GM18511 (cell line): ENCODE measurements at regions not wholly inside any gene's neighbourhood (a gene's known extent, or its start where the extent isn't known, plus 50 kb on each side); places are given as distances from the start of the nearest gene placed in this dataset.
"Not testable (repeated sequence)": the region's sequence is repeated elsewhere in the genome, so short reads cannot be mapped to it uniquely, and the experiment has no call there.

Source experiments
- ATAC-seq: cut with Tn5 transposase; IDR thresholded peaks from one replicate; pipeline ENCODE4 v1.9.1; 2021; ENCODE audit warnings: mild to moderate bottlenecking, moderate library complexity; ENCODE audit not compliant: unreplicated experiment

DNA sequence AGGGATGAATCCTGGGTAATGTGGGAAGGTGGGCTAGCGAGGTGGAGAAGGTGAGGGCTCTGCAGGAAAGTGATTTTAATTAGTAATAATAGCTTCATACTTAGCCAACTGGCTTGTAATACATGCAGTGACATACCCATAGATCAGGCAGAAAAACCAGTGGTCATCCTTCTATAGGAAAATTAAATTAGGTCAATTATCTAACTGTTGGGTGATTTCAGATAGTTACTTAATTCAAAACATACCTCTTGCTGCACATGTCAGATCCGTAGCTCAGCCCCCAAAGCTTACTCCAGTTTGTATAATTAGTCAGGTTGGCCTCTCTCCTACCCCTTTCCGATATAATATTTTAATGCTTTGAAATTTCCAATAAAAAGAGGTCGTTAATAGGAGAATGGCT is 137.0 kb downstream of the TMEM114 start:
- no peak for ATAC-seq

GRCh38 chr16:8452941-8453340 is 137.4 kb downstream of the TMEM114 start:
- no peak for ATAC-seq

DNA sequence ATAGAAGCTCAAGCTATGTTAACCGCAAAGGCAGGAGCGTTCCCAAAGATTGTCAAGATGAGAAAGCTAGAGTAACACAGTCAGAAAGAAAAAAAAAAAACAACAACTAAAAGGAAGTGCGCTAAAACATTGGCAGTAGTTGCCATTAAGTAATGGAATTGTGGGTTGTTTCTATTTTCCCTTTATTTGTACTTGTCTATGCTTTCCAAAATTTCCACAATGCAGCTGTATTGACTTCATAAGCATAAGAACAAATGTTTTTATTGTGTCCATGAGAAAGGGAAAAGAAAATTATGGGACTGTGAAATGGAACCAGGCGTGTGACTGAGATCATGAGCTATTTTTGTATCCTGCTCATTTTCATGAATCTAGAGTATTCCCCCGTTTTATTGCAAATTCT is 153.4 kb downstream of the TMEM114 start:
- no peak for ATAC-seq

DNA sequence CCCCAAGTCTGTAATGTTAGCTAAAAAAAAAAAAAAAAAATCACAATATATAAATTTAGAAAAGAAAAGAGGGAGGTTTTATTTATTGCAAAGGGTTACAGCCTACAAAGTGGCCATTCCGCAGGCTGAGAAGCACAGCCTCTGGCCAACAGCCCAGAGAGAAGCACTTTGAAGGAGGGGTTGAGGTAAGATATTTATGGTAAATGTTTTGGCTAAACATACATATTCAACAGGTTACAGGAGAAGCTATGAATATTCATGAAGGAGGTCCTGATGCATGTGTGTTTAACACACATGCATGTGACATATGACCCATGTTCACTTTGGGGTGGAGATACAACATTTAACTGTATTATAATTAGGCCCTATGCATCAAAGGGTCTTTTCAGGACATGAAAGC is 158.5 kb downstream of the TMEM114 start:
- no peak for ATAC-seq

DNA sequence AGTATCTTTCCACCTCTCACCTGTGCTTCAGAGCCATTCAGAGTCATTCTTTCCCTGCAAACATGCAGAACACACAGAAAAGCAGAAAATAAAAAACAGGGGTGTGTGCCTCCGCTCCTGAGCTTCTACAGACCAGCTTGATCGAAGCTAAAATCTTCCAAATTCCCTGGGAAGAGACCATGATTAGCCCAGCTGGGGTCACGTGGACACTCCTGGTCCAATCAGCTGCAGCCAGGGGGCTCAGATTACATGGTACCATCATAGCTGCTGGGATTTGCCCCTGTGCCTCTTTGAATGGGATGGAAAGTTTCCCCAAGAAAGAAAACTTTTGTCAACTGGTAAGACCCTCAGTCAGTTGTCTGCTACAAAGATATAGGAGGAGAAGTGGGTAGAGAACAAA is 159.9 kb downstream of the TMEM114 start:
- no peak for ATAC-seq

- ATAC-seq: no peak
Measured at GRCh38 chr16:8426569-8426968, 163.7 kb downstream of the TMEM114 start.

GRCh38 chr16:8417145-8417544 is 173.2 kb downstream of the TMEM114 start:
- ATAC-seq: no peak

- ATAC-seq: no peak
Measured at GRCh38 chr16:8408855-8409567, 181.3 kb downstream of the TMEM114 start.

DNA sequence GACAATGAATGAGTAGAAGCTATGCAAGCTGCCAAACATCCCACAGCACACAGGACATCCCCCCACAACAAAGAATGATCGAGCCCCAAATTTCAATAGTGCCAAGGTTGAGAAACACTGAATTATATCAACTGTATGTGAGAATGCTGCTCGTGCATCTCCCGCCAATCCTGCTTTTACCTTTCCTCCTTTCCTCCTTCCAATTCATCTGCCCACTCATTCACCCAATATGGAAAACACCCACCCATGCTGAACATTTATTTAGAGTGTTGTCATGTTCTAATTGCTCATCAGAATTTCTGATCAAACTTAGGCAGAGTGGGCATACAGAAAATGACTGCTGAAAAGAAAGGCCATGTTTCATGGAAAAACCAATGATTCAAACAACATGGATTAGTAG is 183.0 kb downstream of the TMEM114 start:
- no peak for ATAC-seq

- no peak for ATAC-seq
Measured at GRCh38 chr16:8403978-8404749, 186.1 kb downstream of the TMEM114 start.

DNA sequence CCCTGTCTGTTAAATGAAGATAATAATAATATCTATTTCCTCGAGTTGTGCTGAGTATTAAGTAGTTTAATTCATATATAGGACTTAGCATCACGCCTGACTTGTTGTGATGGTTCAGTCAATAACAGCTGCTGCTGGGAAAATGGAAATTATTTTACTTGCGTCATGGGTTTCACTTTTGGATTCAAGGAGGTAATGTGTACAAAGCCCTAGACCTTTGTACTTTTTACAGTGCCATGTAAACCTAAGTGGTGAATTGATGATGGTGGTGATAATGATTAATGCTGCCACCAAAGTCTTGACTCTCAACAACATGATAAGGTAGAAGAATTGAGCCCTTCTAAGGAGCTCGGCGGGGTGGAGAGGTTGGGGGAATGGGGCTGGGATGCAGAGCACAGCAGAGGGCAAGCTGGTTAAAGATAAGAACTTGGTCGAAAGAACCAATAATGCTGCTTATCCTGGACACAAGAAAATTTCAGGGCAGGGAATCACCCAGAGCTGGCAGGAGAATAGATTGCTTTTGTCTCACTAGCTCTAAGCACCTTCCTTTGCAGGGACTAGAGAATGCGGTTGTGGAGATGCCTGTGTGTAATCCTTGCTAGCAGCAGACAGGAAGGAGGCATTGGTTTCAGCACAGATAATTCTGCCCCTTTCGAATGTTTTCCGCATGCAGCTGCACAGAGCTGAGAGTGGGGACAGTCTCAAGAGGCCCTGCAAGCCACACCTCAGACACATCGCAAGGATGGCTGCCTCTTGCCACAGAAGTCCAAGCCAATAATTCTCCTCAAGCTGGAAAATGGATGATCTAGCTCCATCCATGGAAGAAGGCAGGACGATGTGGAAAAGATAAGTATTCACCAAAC is 187.1 kb downstream of the TMEM114 start:
- no peak for ATAC-seq

DNA sequence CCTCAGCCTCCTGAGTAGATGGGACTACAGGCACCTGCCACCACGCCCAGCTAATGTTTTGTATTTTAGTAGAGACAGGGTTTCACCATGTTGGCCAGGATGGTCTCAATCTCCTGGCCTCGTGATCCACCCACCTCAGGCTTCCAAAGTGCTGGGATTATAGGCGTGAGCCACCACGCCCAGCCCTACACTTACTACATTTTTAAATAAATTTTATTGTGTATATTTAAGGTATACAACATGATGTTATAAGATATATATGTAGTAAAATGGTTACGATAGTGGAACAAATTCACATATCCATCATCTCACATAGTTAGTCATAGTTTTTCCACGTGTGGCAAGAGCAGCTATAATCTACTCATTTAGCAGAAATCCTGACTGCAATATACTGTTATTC is 189.6 kb downstream of the TMEM114 start:
- not testable (repeated sequence) for ATAC-seq

- ATAC-seq: no peak
Measured at GRCh38 chr16:8398548-8398947, 191.8 kb downstream of the TMEM114 start.

DNA sequence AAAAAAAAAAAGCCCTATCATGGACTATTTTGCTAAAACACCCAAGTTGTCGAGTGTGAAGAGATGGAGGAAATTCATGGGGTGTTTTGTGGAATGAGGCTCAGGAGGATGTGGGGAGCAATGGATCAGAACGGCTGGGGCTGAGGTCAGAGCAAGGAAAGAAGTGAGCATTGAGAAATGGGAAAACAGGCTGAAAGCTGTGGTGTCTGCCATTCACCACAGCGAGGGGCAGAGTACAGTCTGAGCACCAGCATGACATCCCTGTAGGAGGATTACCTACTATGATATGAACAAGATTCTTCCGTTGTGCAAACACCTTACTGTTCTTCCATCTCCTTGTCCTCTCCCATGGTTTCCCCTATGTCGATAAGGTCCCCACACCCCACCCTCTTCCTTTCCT is 193.1 kb downstream of the TMEM114 start:
- no peak for ATAC-seq

DNA sequence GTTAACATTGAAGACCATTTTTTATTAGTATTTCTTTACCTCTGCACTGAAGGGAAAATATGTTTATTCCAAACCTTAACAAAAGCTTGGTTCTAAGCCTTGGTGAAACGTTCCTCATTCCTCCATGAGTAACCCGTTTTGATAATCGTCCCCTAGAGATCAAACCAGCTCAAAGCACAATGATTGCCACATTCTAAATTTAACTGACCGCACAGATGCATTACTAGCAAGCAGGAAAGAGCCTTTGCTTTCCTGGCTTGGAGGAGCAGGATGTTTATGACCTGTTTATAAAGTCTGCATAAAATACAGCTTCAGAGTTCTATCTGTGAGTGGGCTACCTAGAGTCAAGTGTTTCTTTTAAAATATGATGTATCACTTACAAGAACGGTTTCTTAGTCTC is 193.8 kb downstream of the TMEM114 start:
- ATAC-seq: no peak

- no peak for ATAC-seq
Measured at GRCh38 chr16:8391257-8391656, 199.1 kb downstream of the TMEM114 start.

DNA sequence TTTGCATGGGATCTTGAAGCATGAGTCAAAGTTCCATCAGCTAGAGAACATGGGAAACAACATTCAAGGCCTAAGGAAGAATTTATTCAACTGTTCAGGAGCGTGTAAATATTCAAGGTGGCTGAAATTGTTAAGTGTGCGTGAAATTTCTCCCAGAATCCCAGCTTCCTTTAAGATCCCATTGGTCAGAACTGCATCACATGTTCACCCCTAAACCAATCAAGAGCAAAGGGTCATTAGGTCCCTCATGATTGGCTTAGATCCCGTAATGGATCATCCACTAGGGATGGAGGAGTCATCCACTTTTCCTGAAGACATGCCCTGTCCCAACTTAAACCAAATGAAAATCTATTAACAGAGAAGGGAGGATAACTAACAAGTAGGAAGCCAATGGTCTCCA is 201.6 kb downstream of the TMEM114 start:
- no peak for ATAC-seq

- no peak for ATAC-seq
Measured at GRCh38 chr16:8381814-8382213, 208.5 kb downstream of the TMEM114 start.

GRCh38 chr16:8380311-8380710 is 210.0 kb downstream of the TMEM114 start:
- no peak for ATAC-seq

DNA sequence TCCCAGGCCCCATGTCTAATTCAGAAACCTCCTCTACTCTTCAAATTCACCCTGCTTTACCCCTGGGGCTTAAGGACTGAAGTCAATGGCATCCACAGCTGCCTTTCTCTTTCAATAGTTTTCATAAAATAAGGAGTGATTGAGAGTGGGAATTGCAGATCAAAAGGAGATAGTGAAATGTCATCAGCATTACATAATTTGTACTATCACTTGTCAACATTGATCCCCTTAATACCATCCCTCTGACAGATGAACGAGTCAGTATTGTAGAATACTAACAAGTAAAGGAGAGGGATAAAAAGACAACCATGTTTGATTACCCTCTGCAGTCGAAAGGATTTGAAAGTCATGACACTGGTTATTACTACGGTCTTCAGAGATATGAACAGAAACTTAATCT is 212.4 kb downstream of the TMEM114 start:
- ATAC-seq: no peak

GRCh38 chr16:8376858-8377257 is 213.5 kb downstream of the TMEM114 start:
- no peak for ATAC-seq

DNA sequence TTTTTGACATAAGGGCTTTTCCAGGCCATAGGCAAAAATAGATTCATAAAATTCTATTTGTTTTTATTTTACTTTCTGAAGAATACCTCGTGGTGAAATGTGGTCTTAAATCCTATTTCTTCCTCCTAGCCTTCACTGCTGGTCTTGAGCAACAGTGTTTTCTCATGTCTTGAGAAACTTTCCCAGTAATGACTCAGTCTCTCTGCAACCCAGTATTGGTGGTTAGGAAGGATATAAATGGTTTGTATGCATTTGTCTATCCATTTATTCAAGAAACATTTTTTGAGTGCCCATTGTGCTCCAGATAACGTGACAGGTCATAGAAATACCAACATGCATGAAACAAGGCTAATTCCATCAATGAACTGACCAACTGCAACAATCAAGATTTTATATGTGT is 213.9 kb downstream of the TMEM114 start:
- no peak for ATAC-seq
